ENCODE measurements at regions not wholly inside any gene's neighbourhood (a gene's known extent, or its start where the extent isn't known, plus 50 kb on each side); places are given as distances from the start of the nearest gene placed in this dataset.

GRCh38 chr7:97471491-97471890 is 260.4 kb upstream of the TAC1 start:
- no peak for DNase-seq

- DNase-seq: no peak
These were observed 252.1 kb upstream of the TAC1 start for GRCh38 chr7:97479740-97480290.

GRCh38 chr7:97480772-97481390 is 251.0 kb upstream of the TAC1 start:
- DNase-seq: peak; percentile 64

- DNase-seq: no peak
These were observed 236.4 kb upstream of the TAC1 start for GRCh38 chr7:97495487-97495886.

GRCh38 chr7:97499204-97499603 is 232.7 kb upstream of the TAC1 start:
- peak; percentile 9 for DNase-seq

GRCh38 chr7:97503367-97504094 is 228.4 kb upstream of the TAC1 start:
- no peak for DNase-seq

- DNase-seq: no peak
These were observed 225.2 kb upstream of the TAC1 start for GRCh38 chr7:97506728-97507127.

GRCh38 chr7:97512441-97513207 is 219.3 kb upstream of the TAC1 start:
- DNase-seq: no peak

GRCh38 chr7:97513326-97513725 is 218.6 kb upstream of the TAC1 start:
- no peak for DNase-seq

- DNase-seq: no peak
These were observed 190.7 kb upstream of the TAC1 start for GRCh38 chr7:97541188-97541587.

- peak; percentile 27 for DNase-seq
These were observed 175.9 kb upstream of the TAC1 start for GRCh38 chr7:97555857-97556421.

- DNase-seq: no peak
These were observed 166.2 kb upstream of the TAC1 start for GRCh38 chr7:97565665-97566064.

GRCh38 chr7:97573065-97573464 is 158.8 kb upstream of the TAC1 start:
- DNase-seq: no peak

GRCh38 chr7:97576043-97576442 is 155.8 kb upstream of the TAC1 start:
- no peak for DNase-seq

- no peak for DNase-seq
These were observed 153.7 kb upstream of the TAC1 start for GRCh38 chr7:97578225-97578624.

- no peak for DNase-seq
These were observed 151.7 kb upstream of the TAC1 start for GRCh38 chr7:97580205-97580604.

GRCh38 chr7:97595439-97595838 is 136.4 kb upstream of the TAC1 start:
- no peak for DNase-seq

- no peak for DNase-seq
These were observed 129.9 kb upstream of the TAC1 start for GRCh38 chr7:97601931-97602457.

- no peak for DNase-seq
These were observed 111.4 kb upstream of the TAC1 start for GRCh38 chr7:97620495-97620894.

GRCh38 chr7:97623333-97623732 is 108.6 kb upstream of the TAC1 start:
- no peak for DNase-seq

GRCh38 chr7:97630116-97630515 is 101.8 kb upstream of the TAC1 start:
- no peak for DNase-seq

GRCh38 chr7:97635622-97636021 is 96.3 kb upstream of the TAC1 start:
- DNase-seq: no peak

- DNase-seq: no peak
These were observed 92.8 kb upstream of the TAC1 start for GRCh38 chr7:97639036-97639435.

All from NCI-H1694 treated with DMSO at 0.1 percent for 48 hours (cell line).